ENCODE measurements at regions not wholly inside any gene's neighbourhood (a gene's known extent, or its start where the extent isn't known, plus 50 kb on each side); places are given as distances from the start of the nearest gene placed in this dataset.

DNA sequence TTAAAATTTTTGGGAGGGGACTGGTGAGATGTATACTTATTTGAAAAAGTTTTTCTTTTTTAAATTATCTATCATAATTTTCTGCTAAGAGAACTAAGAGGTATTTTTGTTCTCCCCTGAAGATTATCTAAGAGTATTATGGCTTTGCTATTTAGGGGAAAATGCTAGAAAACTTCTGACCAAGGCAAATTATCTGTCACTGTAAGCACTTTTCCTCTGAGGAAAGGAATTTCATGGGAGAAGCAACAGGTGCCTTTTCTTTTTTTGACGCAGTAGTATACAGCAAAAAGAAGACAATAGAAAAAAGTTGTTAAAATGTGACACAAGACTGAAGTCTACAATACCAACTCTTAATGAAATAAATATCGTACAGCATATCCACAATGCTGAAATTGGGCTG, 201.6 kb upstream of the NANOGP8 start:
- Histone ChIP-seq H3K27ac (no peak overlapping the region), H3K27me3 (no peaks in the 10 kb centered on the region), H3K4me3 (no peak overlapping the region), H3K36me3 (no peaks in the 10 kb centered on the region), H3K9me3 (no peaks in the 10 kb centered on the region), H3K4me1 (peaks cover 0 to 4% (median 0%) of the 10 kb centered on the region in 4 donors)
- no peak for DNase-seq
- intact Hi-C loops (cut with DNase I; ENCODE audit: low total_unique reads) = no loop called here
- 82 to 89% (median 83%) methylated on average over 2 of the region's 2 CpGs for WGBS, 5 donors
- TF ChIP-seq POLR2A (IDR thresholded peaks at IDR 0.05) = no peak
- no peak for TF ChIP-seq POLR2AphosphoS5 (IDR thresholded peaks at IDR 0.05)
- TF ChIP-seq EP300 (IDR thresholded peaks at IDR 0.05) = no peak
- TF ChIP-seq, protein P1, sequence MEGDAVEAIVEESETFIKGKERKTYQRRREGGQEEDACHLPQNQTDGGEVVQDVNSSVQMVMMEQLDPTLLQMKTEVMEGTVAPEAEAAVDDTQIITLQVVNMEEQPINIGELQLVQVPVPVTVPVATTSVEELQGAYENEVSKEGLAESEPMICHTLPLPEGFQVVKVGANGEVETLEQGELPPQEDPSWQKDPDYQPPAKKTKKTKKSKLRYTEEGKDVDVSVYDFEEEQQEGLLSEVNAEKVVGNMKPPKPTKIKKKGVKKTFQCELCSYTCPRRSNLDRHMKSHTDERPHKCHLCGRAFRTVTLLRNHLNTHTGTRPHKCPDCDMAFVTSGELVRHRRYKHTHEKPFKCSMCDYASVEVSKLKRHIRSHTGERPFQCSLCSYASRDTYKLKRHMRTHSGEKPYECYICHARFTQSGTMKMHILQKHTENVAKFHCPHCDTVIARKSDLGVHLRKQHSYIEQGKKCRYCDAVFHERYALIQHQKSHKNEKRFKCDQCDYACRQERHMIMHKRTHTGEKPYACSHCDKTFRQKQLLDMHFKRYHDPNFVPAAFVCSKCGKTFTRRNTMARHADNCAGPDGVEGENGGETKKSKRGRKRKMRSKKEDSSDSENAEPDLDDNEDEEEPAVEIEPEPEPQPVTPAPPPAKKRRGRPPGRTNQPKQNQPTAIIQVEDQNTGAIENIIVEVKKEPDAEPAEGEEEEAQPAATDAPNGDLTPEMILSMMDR (IDR thresholded peaks at IDR 0.05) = no peak

DNA sequence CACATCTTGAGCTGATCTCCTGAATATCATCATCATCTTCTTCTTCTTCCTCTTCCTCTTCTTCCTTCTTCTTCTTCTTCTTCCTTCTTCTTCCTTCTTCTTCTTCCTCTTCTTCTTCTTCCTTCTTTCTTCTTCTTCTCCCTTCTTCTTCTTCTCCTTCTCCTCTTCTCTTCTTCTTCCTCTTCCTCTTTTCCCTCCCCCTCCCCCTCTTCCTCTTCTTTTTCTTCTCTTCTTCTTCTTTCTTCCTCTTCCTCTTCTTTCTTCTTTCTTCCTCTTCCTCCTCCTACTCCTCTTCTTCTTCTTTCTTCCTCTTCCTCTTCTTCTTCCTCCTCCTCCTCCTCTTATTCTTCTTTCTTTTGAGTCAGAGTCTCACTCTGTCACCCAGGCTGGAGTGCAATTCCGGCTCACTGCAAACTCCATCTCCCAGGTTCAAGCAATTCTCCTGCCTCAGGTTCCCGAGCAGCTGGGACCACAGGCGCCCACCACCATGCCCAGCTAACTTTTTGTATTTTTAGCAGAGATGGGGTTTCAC, 197.9 kb upstream of the NANOGP8 start:
- no peak overlapping the region for H3K4me3 ChIP-seq
- H3K4me1 ChIP-seq = no peaks in the 10 kb centered on the region
- intact Hi-C loops (cut with DNase I; ENCODE audit: low total_unique reads) = no loop called here
- no peaks in the 10 kb centered on the region for H3K27me3 ChIP-seq
- H3K36me3 ChIP-seq = no peaks in the 10 kb centered on the region
- peaks cover 0 to 12% (median 4%) of the 10 kb centered on the region in 4 donors for H3K9me3 ChIP-seq
- DNase-seq = no peak
- 96 to 99% (median 97%) methylated on average over 3 of the region's 3 CpGs for WGBS, 5 donors
- TF ChIP-seq POLR2AphosphoS5 (IDR thresholded peaks at IDR 0.05) = no peak
- TF ChIP-seq EP300 (IDR thresholded peaks at IDR 0.05) = no peak
- TF ChIP-seq, protein P1 (IDR thresholded peaks at IDR 0.05) = no peak
- no peak for TF ChIP-seq POLR2A (IDR thresholded peaks at IDR 0.05)
- no peak overlapping the region for H3K27ac ChIP-seq

DNA sequence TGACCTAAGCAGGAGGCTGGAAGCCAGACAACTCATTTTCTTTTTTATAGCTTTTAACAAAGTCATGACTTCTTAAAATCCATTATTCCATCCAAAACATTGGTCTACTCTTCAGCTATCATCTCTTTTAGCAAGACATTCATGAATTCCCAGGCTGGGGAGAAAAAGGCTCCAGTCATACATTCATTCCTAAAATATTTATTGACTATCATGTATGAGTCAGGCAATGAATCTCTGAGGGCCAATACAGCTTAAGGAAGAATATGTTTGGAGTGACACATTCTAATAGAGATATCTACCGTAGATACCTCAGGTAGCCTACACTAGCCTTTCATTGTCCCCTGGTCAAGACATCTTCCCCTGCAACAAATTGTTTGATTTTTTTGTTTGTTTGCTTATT, 196.4 kb upstream of the NANOGP8 start:
- H3K4me1 ChIP-seq = no peaks in the 10 kb centered on the region
- H3K27me3 ChIP-seq = no peaks in the 10 kb centered on the region
- peaks cover 0 to 26% (median 14%) of the 10 kb centered on the region in 4 donors for H3K9me3 ChIP-seq
- no peaks in the 10 kb centered on the region for H3K36me3 ChIP-seq
- TF ChIP-seq EP300 (IDR thresholded peaks at IDR 0.05) (no peak), POLR2A (IDR thresholded peaks at IDR 0.05) (no peak), POLR2AphosphoS5 (IDR thresholded peaks at IDR 0.05) (no peak)
- TF ChIP-seq, protein P1 (IDR thresholded peaks at IDR 0.05) = no peak
- H3K4me3 ChIP-seq = no peak overlapping the region
- 93 to 97% (median 93%) methylated on average over 1 of the region's 1 CpG for WGBS, 5 donors
- no peak overlapping the region for H3K27ac ChIP-seq
- DNase-seq = no peak
- intact Hi-C loops (cut with DNase I; ENCODE audit: low total_unique reads) = no loop called here

DNA sequence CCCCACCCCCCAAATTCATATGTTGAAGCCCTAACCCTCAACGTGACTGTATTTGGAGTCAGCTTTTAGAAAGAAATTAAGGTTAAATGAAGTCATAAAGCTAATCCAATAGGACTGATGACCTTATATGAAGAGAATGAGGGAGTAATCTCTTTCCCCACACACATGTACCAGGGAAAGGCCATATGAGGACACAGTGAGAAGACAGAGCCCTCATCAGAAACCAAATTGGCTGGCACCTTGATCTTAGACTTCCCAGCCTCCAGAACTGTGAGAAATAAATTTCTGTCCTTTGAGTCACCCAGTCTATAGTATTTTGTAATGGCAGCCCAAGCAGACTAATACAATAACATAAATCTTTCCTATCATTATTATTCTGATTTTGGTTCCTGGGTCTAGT, 194.7 kb upstream of the NANOGP8 start:
- no peak overlapping the region for H3K4me3 ChIP-seq
- no peaks in the 10 kb centered on the region for H3K4me1 ChIP-seq
- no peaks in the 10 kb centered on the region for H3K36me3 ChIP-seq
- DNase-seq = no peak
- TF ChIP-seq POLR2A (IDR thresholded peaks at IDR 0.05) = no peak
- TF ChIP-seq POLR2AphosphoS5 (IDR thresholded peaks at IDR 0.05) = no peak
- TF ChIP-seq, protein P1 (IDR thresholded peaks at IDR 0.05) = no peak
- TF ChIP-seq EP300 (IDR thresholded peaks at IDR 0.05) = no peak
- 81 to 94% (median 91%) methylated on average over 1 of the region's 1 CpG for WGBS, 5 donors
- H3K27me3 ChIP-seq = no peaks in the 10 kb centered on the region
- peaks cover 0 to 35% (median 21%) of the 10 kb centered on the region in 4 donors for H3K9me3 ChIP-seq
- no peak overlapping the region for H3K27ac ChIP-seq
- intact Hi-C loops (cut with DNase I; ENCODE audit: low total_unique reads) = no loop called here
